WTC11 (cell line): ENCODE measurements at regions not wholly inside any gene's neighbourhood (a gene's known extent, or its start where the extent isn't known, plus 50 kb on each side); places are given as distances from the start of the nearest gene placed in this dataset.
"Not testable (repeated sequence)": the region's sequence is repeated elsewhere in the genome, so short reads cannot be mapped to it uniquely, and the experiment has no call there.

Experiments used
- ATAC-seq: fragments of 200-7000 bp; cut with Tn5 transposase; 2 replicates; pipeline ENCODE4 v1.10.0; 2021; ENCODE audit warnings: mild to moderate bottlenecking, moderate library complexity
- CTCF ChIA-PET: fragments of 300-600 bp; sonication (Branson Sonifier 250); formaldehyde crosslinking; loops from one replicate; lab custom pipeline; 2021; ENCODE audit warnings: antibody characterized with exemption; lab: Charles Lee
- POLR2A ChIA-PET: fragments of 350-600 bp; sonication (Branson Sonifier 250); formaldehyde crosslinking; loops from one replicate; lab custom pipeline; 2021; ENCODE audit warnings: antibody characterized with exemption; lab: Charles Lee
- DNase-seq: peaks from one replicate; pipeline ENCODE4 v3.0.0; 2021; ENCODE audit warnings: low spot score
- H3K27ac Mint-ChIP-seq: 2 replicates; pipeline ENCODE4 v1.8.0; 2021; ENCODE audit warnings: mixed read lengths
- H3K27me3 Mint-ChIP-seq: 2 replicates; pipeline ENCODE4 v1.8.0; 2021; ENCODE audit warnings: low read depth, mild to moderate bottlenecking, moderate library complexity, mixed read lengths
- H3K36me3 Mint-ChIP-seq: 2 replicates; pipeline ENCODE4 v1.8.0; 2021; ENCODE audit warnings: mixed read lengths
- H3K4me1 Mint-ChIP-seq: 2 replicates; pipeline ENCODE4 v1.8.0; 2022; ENCODE audit warnings: mixed read lengths
- H3K4me3 Mint-ChIP-seq: 2 replicates; pipeline ENCODE4 v1.8.0; 2021; ENCODE audit warnings: mild to moderate bottlenecking, moderate library complexity, mixed read lengths
- H3K9me3 Mint-ChIP-seq: 2 replicates; pipeline ENCODE4 v1.8.0; 2021; ENCODE audit warnings: mixed read lengths
- CREM ChIP-seq: sonication (generic); formaldehyde crosslinking; IDR thresholded peaks from 2 replicates; pipeline ENCODE4 v1.8.1; 2022; ENCODE audit warnings: mild to moderate bottlenecking, missing genetic modification reagents, moderate library complexity
- EMX1 ChIP-seq: fragments of 250-450 bp; sonication (Bioruptor Pico); IDR thresholded peaks from 2 replicates; pipeline ENCODE4 v1.8.0; 2021; ENCODE audit warnings: mild to moderate bottlenecking
- ETV6 ChIP-seq: sonication (generic); formaldehyde crosslinking; IDR thresholded peaks from 2 replicates; pipeline ENCODE4 v1.8.1; 2022; ENCODE audit warnings: mild to moderate bottlenecking, missing genetic modification reagents
- FOXP1 ChIP-seq: sonication (generic); formaldehyde crosslinking; IDR thresholded peaks from 2 replicates; pipeline ENCODE4 v1.8.0; 2022; ENCODE audit warnings: missing genetic modification reagents, mild to moderate bottlenecking, moderate library complexity, borderline replicate concordance
- MAX ChIP-seq: sonication (generic); formaldehyde crosslinking; IDR thresholded peaks from 2 replicates; pipeline ENCODE4 v1.8.0; 2022; ENCODE audit warnings: mild to moderate bottlenecking, missing genetic modification reagents
- PRDM15 ChIP-seq: sonication (generic); formaldehyde crosslinking; IDR thresholded peaks from 2 replicates; pipeline ENCODE4 v1.8.0; 2022; ENCODE audit warnings: missing genetic modification reagents
- RORB ChIP-seq: fragments of 250-450 bp; sonication (Bioruptor Pico); IDR thresholded peaks from 2 replicates; pipeline ENCODE4 v1.9.0; 2021; ENCODE audit warnings: mild to moderate bottlenecking
- TCF7 ChIP-seq: sonication (generic); formaldehyde crosslinking; IDR thresholded peaks from 2 replicates; pipeline ENCODE4 v1.8.0; 2022; ENCODE audit warnings: mild to moderate bottlenecking, low read depth, missing genetic modification reagents, moderate library complexity
- TEAD4 ChIP-seq: sonication (generic); formaldehyde crosslinking; IDR thresholded peaks from 2 replicates; pipeline ENCODE4 v1.8.0; 2022; ENCODE audit warnings: mild to moderate bottlenecking, missing genetic modification reagents
- USF1 ChIP-seq: sonication (generic); formaldehyde crosslinking; IDR thresholded peaks from 2 replicates; pipeline ENCODE4 v1.8.0; 2022; ENCODE audit warnings: mild to moderate bottlenecking, missing genetic modification reagents
- ZBTB21 ChIP-seq: sonication (generic); formaldehyde crosslinking; IDR thresholded peaks from 2 replicates; pipeline ENCODE4 v1.8.1; 2023; ENCODE audit warnings: mild to moderate bottlenecking, missing genetic modification reagents, borderline replicate concordance
- ZMAT4 ChIP-seq: fragments of 250-450 bp; sonication (Bioruptor Pico); IDR thresholded peaks from 2 replicates; pipeline ENCODE4 v1.9.0; 2021; ENCODE audit warnings: mild to moderate bottlenecking
- ZNF423 ChIP-seq: fragments of 250-450 bp; sonication (Bioruptor Pico); IDR thresholded peaks from 2 replicates; pipeline ENCODE4 v2.1.2; 2022; ENCODE audit warnings: mild to moderate bottlenecking, moderate library complexity
- ZNF425 ChIP-seq: fragments of 250-450 bp; sonication (Bioruptor Pico); conservative IDR thresholded peaks from 2 replicates; pipeline ENCODE4 v1.9.0; 2021; ENCODE audit warnings: mild to moderate bottlenecking

GRCh38 chr2:179377296-179377695 is 112.7 kb upstream of the SESTD1 start (continued):
- TF ChIP-seq ZNF425 (CRISPR knock-in tag) (no peak), PRDM15 (CRISPR knock-in tag) (no peak), RORB (CRISPR knock-in tag) (no peak)

- no peak overlapping the region for H3K27ac Mint-ChIP-seq
- H3K27me3 Mint-ChIP-seq, result no peaks in the 10 kb centered on the region; the same call in 1 of the 2 replicates
- no peaks in the 10 kb centered on the region for H3K9me3 Mint-ChIP-seq
- no peaks in the 10 kb centered on the region for H3K36me3 Mint-ChIP-seq
- no peak for DNase-seq
- CTCF ChIA-PET, result no interaction called here
- ATAC-seq, result no peak
- POLR2A ChIA-PET, result no interaction called here
- H3K4me1 Mint-ChIP-seq, result no peaks in the 10 kb centered on the region
- TF ChIP-seq ZNF423 (no peak), USF1 (CRISPR knock-in tag) (no peak), TCF7 (CRISPR knock-in tag) (no peak), TEAD4 (CRISPR knock-in tag) (no peak), ZBTB21 (CRISPR knock-in tag) (no peak), MAX (CRISPR knock-in tag) (no peak), CREM (CRISPR knock-in tag) (no peak), FOXP1 (CRISPR knock-in tag) (no peak), ZMAT4 (CRISPR knock-in tag) (no peak), EMX1 (CRISPR knock-in tag) (no peak)
- no peak overlapping the region for H3K4me3 Mint-ChIP-seq
Measured at GRCh38 chr2:179376881-179377280, 112.2 kb upstream of the SESTD1 start.

- Mint-ChIP-seq H3K27me3 (no peaks in the 10 kb centered on the region), H3K36me3 (no peaks in the 10 kb centered on the region), H3K9me3 (no peaks in the 10 kb centered on the region), H3K27ac (no peak overlapping the region), H3K4me3 (no peak overlapping the region)
- DNase-seq, result no peak
- ChIA-PET CTCF (no interaction called here), POLR2A (no interaction called here)
- ATAC-seq, result no peak
- TF ChIP-seq ETV6 (CRISPR knock-in tag), result no peak
- TF ChIP-seq, all 79 proteins: peak for 0
- H3K4me1 Mint-ChIP-seq, result no peaks in the 10 kb centered on the region
Measured at GRCh38 chr2:179373816-179374215, 109.2 kb upstream of the SESTD1 start.

GRCh38 chr2:179365561-179365960 is 100.9 kb upstream of the SESTD1 start:
- DNase-seq, H3K4me1 Mint-ChIP-seq, H3K36me3 Mint-ChIP-seq, H3K9me3 Mint-ChIP-seq, H3K4me3 Mint-ChIP-seq, POLR2A ChIA-PET, H3K27ac Mint-ChIP-seq, ATAC-seq, H3K27me3 Mint-ChIP-seq: not testable (repeated sequence)
- CTCF ChIA-PET, result interaction anchor here (1.2 kb wide), 1 partner anchor 46 kb away, joined by 4 read pairs; no protein-coding TSS in a partner anchor
